Fibroblast of villous mesenchyme (primary cell): ENCODE measurements at regions not wholly inside any gene's neighbourhood (a gene's known extent, or its start where the extent isn't known, plus 50 kb on each side); places are given as distances from the start of the nearest gene placed in this dataset.

Experiments used
- DNase-seq: peaks from one replicate; pipeline ENCODE4 v3.0.0-alpha.2; 2010; ENCODE audit warnings: low read depth
- H3K4me3 ChIP-seq: 2 replicates; pipeline ENCODE4 v1.5.1; 2011; ENCODE audit warnings: low read depth, mild to moderate bottlenecking, low read length
- TF ChIP-seq, protein P1 (sequence below): IDR thresholded peaks from 2 replicates; pipeline ENCODE4 v1.5.1; 2012; ENCODE audit warnings: low read depth, mild to moderate bottlenecking, low read length; ENCODE audit not compliant: insufficient read depth

DNA sequence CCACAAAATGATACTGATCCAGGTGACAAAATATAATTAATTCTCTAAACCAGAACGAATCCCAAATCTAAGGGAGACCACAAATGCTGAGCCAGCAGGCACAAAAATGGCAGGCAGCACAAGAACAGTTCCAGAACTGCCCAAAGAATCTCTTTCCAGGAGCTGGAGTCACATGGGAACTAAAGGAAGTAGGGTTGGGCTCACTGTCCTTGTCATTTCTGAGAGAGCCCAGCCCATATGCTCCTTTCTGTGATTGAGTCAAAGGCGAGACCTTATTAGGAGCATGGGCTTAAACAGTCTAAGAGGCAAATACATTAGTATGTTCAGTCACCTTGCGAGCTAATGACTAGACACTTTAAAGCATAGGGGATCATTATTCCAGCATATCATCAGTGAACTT lies 327.6 kb upstream of the ARID1B start:
- no peak for DNase-seq
- TF ChIP-seq, protein P1, sequence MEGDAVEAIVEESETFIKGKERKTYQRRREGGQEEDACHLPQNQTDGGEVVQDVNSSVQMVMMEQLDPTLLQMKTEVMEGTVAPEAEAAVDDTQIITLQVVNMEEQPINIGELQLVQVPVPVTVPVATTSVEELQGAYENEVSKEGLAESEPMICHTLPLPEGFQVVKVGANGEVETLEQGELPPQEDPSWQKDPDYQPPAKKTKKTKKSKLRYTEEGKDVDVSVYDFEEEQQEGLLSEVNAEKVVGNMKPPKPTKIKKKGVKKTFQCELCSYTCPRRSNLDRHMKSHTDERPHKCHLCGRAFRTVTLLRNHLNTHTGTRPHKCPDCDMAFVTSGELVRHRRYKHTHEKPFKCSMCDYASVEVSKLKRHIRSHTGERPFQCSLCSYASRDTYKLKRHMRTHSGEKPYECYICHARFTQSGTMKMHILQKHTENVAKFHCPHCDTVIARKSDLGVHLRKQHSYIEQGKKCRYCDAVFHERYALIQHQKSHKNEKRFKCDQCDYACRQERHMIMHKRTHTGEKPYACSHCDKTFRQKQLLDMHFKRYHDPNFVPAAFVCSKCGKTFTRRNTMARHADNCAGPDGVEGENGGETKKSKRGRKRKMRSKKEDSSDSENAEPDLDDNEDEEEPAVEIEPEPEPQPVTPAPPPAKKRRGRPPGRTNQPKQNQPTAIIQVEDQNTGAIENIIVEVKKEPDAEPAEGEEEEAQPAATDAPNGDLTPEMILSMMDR: no peak
- H3K4me3 ChIP-seq: no peak overlapping the region

DNA sequence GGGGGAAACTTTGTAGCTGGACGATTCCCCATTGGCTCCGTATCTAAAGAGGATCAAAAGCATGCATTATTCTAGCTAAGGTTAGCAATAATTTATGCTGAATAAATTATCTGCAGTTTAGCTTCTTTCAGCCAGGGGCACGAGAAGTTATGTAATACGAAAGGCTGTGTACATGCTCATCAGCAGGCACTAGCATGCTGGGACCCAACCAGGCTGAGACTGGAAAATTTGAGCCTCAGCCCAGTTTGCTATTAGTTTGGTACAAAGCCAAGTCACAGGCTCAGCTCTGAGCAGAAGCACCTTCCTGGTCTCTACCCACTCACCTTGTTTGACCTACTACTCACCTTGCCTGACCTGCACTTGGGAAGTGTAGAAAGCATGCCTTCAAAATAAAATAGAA lies 328.1 kb upstream of the ARID1B start:
- TF ChIP-seq, protein P1: no peak
- no peak overlapping the region for H3K4me3 ChIP-seq

DNA sequence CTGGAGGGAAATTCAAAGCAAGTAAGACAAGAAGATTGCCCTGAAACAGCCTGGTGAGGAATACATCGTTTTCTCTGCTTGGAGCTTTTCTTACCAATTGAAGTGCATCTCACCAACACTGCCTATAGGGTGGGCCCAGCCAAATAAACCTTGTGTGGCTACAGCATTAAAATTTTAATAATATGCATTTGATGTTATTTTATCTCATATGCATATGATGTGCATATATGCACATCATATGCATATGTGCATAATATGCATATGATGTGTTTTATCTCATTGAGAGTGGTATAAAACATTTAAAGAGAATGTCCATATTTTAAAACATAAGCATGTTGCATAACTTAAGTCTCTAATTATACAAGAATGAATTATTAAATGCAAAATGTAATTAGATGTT lies 328.6 kb upstream of the ARID1B start:
- TF ChIP-seq, protein P1: no peak
- H3K4me3 ChIP-seq: no peak overlapping the region
- no peak for DNase-seq

More for the DNA sequence above, 328.1 kb upstream of the ARID1B start:
- DNase-seq: no peak

DNA sequence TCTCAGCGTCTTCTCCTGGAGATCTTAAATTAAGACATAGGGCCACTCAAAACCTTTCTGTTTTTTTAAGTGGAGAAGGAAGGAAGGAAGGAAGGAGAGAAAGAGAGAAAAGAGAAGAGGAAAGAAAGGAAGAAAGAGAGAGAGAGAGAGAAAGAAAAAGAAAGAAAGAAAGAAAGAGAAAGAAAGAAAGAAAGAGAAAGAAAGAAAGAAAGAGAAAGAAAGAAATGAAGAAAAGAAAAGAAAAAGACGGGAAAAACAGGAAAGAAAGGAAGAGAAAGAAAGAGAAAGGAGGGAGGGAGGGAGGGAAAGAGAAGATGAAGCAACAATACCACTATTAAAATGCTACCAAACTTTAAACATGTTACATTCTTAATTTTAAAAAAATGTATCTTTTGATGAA lies 336.5 kb upstream of the ARID1B start:
- H3K4me3 ChIP-seq: no peak overlapping the region
- DNase-seq: no peak
- TF ChIP-seq, protein P1: no peak

DNA sequence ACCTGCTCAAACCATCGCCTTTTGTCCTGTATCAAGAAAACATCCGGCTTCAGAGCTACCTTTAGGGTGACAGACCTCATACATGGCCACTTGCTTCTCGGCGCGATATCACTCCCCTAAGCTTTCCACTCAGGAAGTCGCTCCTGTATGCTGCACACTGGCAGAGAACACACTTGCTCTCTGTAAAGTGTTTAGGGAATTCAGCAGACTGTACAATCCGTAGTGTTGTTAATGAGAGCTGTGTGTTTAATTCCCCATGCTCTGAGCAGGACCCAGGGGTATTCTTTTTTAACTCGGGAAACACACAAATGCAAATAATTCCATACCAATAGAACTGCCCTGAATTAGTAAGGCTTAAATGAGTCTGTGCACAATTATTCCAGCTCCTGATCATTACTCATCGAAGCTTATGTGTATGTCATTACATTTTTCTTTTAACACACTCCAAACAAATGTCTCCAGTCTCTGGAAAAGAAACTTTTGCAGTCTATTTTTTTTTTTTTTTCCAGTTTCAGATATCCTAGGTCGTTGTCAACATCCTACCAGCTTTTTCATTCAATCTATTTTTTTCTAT lies 338.7 kb upstream of the ARID1B start:
- TF ChIP-seq, protein P1: no peak
- no peak overlapping the region for H3K4me3 ChIP-seq
- no peak for DNase-seq

DNA sequence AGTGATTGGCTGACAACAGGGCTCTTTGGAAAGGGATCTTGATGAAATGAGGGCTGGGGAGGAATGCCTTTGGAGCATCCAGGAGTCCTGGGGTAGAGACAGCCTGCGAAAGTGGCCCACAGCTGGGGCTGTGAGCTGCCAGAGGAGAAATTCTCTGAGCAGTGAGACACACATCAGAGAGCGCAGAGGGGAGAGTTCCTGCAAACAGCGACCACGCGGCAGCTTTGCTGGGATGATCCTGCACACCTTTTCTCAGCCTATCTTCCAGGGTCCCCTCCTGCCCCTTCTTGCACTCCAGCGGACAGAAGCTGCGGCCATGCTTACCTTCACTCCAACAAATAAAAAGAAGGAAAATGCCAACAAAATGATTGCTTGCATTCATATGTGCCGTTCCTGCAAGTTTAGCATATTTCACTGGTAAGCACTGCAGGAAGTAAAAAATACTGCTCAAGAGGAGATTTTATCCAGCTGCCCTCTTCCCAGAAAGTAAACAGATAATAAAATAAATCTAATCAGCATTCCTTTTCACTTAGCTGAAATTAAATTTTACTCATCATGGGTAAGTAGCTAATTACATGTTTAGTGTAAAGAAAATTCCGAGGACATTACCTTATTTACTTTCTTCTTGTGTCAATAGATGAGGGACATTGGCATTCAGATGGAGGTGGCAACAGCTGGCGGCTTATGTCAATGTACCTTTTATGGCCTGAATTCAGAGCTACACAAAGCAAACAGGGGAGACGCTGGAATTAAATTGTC lies 339.9 kb upstream of the ARID1B start:
- H3K4me3 ChIP-seq: peak overlapping the region; percentile 26
- TF ChIP-seq, protein P1: no peak

More for the DNA sequence above, 339.9 kb upstream of the ARID1B start:
- DNase-seq: peak; percentile 20
